Thyroid gland (tissue), 4 donors: ENCODE measurements at regions not wholly inside any gene's neighbourhood (a gene's known extent, or its start where the extent isn't known, plus 50 kb on each side); places are given as distances from the start of the nearest gene placed in this dataset.

Experiments
- DNase-seq, 2 donors: peaks; one replicate each; pipeline ENCODE4 v3.0.0-alpha.2; 2019
- H3K27ac ChIP-seq, 3 donors: fragments of 200-600 bp; sonication (generic); 1 replicate in 2 of 3; 2 replicates in 1 of 3; pipeline ENCODE4 v1.5.1; 2016 to 2019; ENCODE audit warnings: mild to moderate bottlenecking in 1 of 3, moderate library complexity in 1 of 3
- H3K27me3 ChIP-seq: fragments of 200-600 bp; sonication (generic); one replicate; pipeline ENCODE4 v1.5.1; 2019
- H3K36me3 ChIP-seq, 2 donors: fragments of 200-600 bp; sonication (generic); one replicate each; pipeline ENCODE4 v1.5.1; 2016 to 2019
- H3K4me1 ChIP-seq, 2 donors: fragments of 200-600 bp; sonication (generic); one replicate each; pipeline ENCODE4 v1.5.1; 2017 to 2019
- H3K4me3 ChIP-seq, 3 donors: fragments of 200-600 bp; sonication (generic); replicated peaks in 1 of 3; 1 replicate in 2 of 3; 2 replicates in 1 of 3; pipeline ENCODE4 v1.5.1; 2016; ENCODE audit warnings: mild to moderate bottlenecking in 1 of 3
- H3K9me3 ChIP-seq: fragments of 200-600 bp; sonication (generic); one replicate; pipeline ENCODE4 v1.5.1; 2017
- POLR2A ChIP-seq, 2 donors: fragments of 450-650 bp; IDR thresholded peaks; one replicate each; pipeline ENCODE4 v1.6.1; 2017; ENCODE audit warnings: antibody characterized with exemption in 2 of 2, mild to moderate bottlenecking in 2 of 2, moderate library complexity in 1 of 2
- WGBS, 2 donors: methylation state at CpG; one replicate each; pipeline ENCODE4 v1.1.5; 2017; 5-methylcytosine and 5-hydroxymethylcytosine counted together
- intact Hi-C: fragments of 100-400 bp; cut with DNase I; formaldehyde crosslinking; loops from one replicate; pipeline ENCODE4 v1.15.1; 2023
- TF ChIP-seq, protein P1 (sequence below), 6 experiments: fragments of 200-600 bp in 3 of 6; fragments of 450-650 bp in 3 of 6; sonication (generic) in 3 of 6; IDR thresholded peaks; one replicate each; pipeline ENCODE4 v1.5.1; 2016 to 2019; ENCODE audit warnings: antibody characterized with exemption in 6 of 6, mild to moderate bottlenecking in 2 of 6, inconsistent platforms in 1 of 6, moderate library complexity in 1 of 6

DNA sequence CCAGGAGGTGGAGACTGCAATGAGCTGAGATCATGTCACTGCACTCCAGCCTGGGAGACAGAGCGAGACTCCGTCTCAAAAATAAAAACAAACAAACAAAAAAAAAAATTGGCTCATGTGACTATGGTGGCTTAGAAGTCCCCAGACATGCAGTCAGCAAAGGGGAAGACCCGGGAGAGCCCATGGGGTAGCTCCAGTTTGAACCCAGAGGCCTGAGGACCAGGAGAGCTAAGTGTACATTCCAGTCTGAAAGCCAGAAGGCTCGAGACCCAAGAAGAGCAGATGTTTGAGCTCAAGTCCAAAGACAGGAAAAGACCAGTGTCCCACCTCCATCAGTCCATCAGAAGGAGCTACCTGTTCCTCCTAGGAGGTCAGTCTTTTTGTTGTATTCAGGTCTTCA lies 175.2 kb downstream of the TSHZ3 start:
- Histone ChIP-seq H3K4me3 (no peak overlapping the region), H3K27me3 (no peaks in the 10 kb centered on the region), H3K9me3 (no peaks in the 10 kb centered on the region), H3K36me3 (no peaks in the 10 kb centered on the region), H3K27ac (no peak overlapping the region), H3K4me1 (no peaks in the 10 kb centered on the region)
- WGBS, 2 donors, result 87 to 90% methylated on average over 4 of the region's 4 CpGs
- intact Hi-C loops, result no loop called here
- TF ChIP-seq, protein P1, sequence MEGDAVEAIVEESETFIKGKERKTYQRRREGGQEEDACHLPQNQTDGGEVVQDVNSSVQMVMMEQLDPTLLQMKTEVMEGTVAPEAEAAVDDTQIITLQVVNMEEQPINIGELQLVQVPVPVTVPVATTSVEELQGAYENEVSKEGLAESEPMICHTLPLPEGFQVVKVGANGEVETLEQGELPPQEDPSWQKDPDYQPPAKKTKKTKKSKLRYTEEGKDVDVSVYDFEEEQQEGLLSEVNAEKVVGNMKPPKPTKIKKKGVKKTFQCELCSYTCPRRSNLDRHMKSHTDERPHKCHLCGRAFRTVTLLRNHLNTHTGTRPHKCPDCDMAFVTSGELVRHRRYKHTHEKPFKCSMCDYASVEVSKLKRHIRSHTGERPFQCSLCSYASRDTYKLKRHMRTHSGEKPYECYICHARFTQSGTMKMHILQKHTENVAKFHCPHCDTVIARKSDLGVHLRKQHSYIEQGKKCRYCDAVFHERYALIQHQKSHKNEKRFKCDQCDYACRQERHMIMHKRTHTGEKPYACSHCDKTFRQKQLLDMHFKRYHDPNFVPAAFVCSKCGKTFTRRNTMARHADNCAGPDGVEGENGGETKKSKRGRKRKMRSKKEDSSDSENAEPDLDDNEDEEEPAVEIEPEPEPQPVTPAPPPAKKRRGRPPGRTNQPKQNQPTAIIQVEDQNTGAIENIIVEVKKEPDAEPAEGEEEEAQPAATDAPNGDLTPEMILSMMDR (IDR thresholded peaks at IDR 0.05), result no peak
- no peak for TF ChIP-seq POLR2A (IDR thresholded peaks at IDR 0.05)
- DNase-seq, result no peak

DNA sequence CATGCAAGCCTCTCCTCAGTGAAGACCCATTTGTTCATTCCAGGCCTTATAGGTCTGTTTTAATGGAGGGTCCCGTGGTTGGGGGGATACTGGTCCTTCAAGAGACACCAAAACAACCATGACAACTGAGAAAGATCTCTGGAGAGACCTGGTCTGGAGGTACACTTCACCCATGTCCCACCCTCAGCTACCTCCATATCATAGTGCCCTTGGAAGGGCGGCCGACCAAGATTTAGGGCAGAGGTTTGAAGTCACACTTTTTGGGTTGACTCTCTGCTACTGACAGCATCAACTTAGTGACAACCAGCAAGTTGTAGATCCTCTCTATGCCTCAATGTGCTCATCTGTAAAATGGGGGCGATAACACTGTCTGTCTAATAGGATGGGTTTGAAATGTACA lies 177.3 kb downstream of the TSHZ3 start:
- Histone ChIP-seq H3K27me3 (no peaks in the 10 kb centered on the region), H3K36me3 (no peaks in the 10 kb centered on the region), H3K4me3 (no peak overlapping the region), H3K9me3 (no peaks in the 10 kb centered on the region), H3K27ac (no peak overlapping the region), H3K4me1 (no peaks in the 10 kb centered on the region)
- DNase-seq, result no peak
- TF ChIP-seq POLR2A (IDR thresholded peaks at IDR 0.05), result no peak
- TF ChIP-seq, protein P1 (IDR thresholded peaks at IDR 0.05), result no peak
- intact Hi-C loops, result no loop called here
- WGBS, 2 donors, result 95 to 96% methylated on average over 4 of the region's 4 CpGs

DNA sequence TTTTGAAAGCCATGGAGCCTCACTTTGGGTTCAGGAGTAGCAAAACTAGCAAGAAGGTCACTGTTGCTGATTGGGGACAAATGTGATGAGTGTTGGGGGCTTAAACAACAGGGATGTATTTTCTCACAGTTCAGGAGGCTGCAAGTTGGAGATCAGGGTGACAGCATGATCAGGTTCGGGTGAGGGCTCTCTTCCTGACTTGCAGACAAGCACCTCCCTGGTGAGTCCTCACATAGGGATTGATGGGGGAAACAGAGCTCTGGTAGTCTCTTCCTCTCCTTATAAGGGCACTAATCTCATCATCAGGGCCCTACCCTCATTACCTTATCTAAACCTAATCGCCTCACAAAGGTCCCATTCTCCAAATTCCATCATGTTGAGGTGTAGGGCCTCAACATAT lies 179.2 kb downstream of the TSHZ3 start:
- 84 to 96% methylated on average over 2 of the region's 2 CpGs for WGBS, 2 donors
- intact Hi-C loops, result no loop called here
- no peak for DNase-seq

DNA sequence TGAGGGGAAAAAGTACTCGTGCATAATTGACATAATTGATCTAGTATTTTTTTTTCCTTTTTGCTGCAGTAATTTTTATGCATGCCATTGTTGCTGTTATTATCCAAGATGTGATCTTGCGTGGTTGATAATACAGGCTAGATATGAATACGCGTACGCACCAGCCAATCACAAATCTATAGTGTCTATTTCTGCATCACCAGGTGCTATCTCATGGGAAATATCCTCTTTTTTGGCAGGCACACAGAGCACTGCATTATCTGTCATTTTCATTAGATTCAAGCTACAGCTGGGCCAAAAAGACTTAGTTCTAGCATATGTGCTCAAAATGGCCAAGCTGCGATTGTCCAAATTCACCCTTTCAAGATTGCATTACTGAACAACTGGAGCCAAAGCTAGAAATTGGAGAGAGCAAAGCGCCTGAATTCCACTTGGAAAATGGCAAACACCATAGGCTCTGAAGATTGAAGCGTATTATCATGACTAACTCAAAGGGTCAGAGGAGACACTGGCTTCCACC lies 181.1 kb downstream of the TSHZ3 start:
- no peak overlapping the region for H3K27ac ChIP-seq
- no peaks in the 10 kb centered on the region for H3K9me3 ChIP-seq
- H3K36me3 ChIP-seq, result no peaks in the 10 kb centered on the region
- H3K27me3 ChIP-seq, result no peaks in the 10 kb centered on the region
- TF ChIP-seq, protein P1 (IDR thresholded peaks at IDR 0.05), result no peak
- TF ChIP-seq POLR2A (IDR thresholded peaks at IDR 0.05), result no peak
- intact Hi-C loops, result no loop called here
- no peak for DNase-seq
- WGBS, 2 donors, result 80 to 82% methylated on average over 8 of the region's 8 CpGs
- H3K4me1 ChIP-seq, result no peaks in the 10 kb centered on the region
- H3K4me3 ChIP-seq, result no peak overlapping the region

More for the DNA sequence above, 179.2 kb downstream of the TSHZ3 start:
- no peak for TF ChIP-seq POLR2A (IDR thresholded peaks at IDR 0.05)
- TF ChIP-seq, protein P1 (IDR thresholded peaks at IDR 0.05), result no peak
- Histone ChIP-seq H3K4me1 (no peaks in the 10 kb centered on the region), H3K27ac (no peak overlapping the region), H3K27me3 (no peaks in the 10 kb centered on the region), H3K4me3 (no peak overlapping the region), H3K9me3 (no peaks in the 10 kb centered on the region), H3K36me3 (no peaks in the 10 kb centered on the region)

DNA sequence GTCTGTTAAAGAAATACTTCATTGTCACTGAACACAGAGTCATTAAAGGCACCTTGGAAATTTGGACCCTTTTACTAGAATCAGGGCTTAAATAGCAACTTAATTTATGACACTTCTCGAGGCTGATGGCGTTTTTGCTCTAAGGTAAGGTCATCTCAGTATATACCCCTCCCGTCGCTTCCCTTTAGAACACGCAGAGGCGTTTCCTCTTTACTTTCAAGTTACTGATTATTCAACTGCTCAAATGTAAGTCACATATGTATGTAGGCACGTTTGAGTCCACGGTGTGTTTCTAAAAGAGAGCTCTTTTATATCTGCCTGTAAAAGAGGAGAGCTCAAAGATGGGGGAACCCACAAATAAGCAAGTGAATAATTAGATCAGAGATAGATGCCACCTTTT lies 181.5 kb downstream of the TSHZ3 start:
- no peak overlapping the region for H3K27ac ChIP-seq
- intact Hi-C loops, result no loop called here
- DNase-seq, result no peak
- no peaks in the 10 kb centered on the region for H3K36me3 ChIP-seq
- H3K27me3 ChIP-seq, result no peaks in the 10 kb centered on the region
- TF ChIP-seq POLR2A (IDR thresholded peaks at IDR 0.05), result no peak
- TF ChIP-seq, protein P1 (IDR thresholded peaks at IDR 0.05), result no peak
- no peaks in the 10 kb centered on the region for H3K9me3 ChIP-seq
- 65 to 76% methylated on average over 8 of the region's 8 CpGs for WGBS, 2 donors
- H3K4me1 ChIP-seq, result no peaks in the 10 kb centered on the region
- no peak overlapping the region for H3K4me3 ChIP-seq
